Spleen (tissue), 11 donors: ENCODE measurements at regions not wholly inside any gene's neighbourhood (a gene's known extent, or its start where the extent isn't known, plus 50 kb on each side); places are given as distances from the start of the nearest gene placed in this dataset.
A peak's percentile ranks its signal among the peaks of the same experiment; 100 is the strongest.

Experiments
- DNase-seq: peaks from one replicate; pipeline ENCODE4 v3.0.0-alpha.2; 2020
- H3K27ac ChIP-seq, 8 donors: fragments of 200-600 bp; sonication (generic) in 7 of 8; 1 replicate in 4 of 8; 2 replicates in 4 of 8; pipeline versions ENCODE4 v1.5.0 to v1.8.0; 2016 to 2021; ENCODE audit warnings: inconsistent platforms in 4 of 8, mild to moderate bottlenecking in 4 of 8, moderate library complexity in 1 of 8
- H3K27me3 ChIP-seq, 7 donors: fragments of 200-600 bp; sonication (generic) in 6 of 7; replicated peaks in 1 of 7; 1 replicate in 4 of 7; 2 replicates in 3 of 7; pipeline versions ENCODE4 v1.5.0 to v1.8.0; 2016 to 2021; ENCODE audit warnings: inconsistent platforms in 3 of 7, mild to moderate bottlenecking in 1 of 7
- H3K36me3 ChIP-seq, 6 donors: fragments of 200-600 bp; sonication (generic) in 5 of 6; 1 replicate in 4 of 6; 2 replicates in 2 of 6; pipeline versions ENCODE4 v1.5.0 to v1.8.0; 2016 to 2021; ENCODE audit warnings: inconsistent platforms in 2 of 6
- H3K4me1 ChIP-seq, 6 donors: fragments of 200-600 bp; sonication (generic) in 5 of 6; 1 replicate in 3 of 6; 2 replicates in 3 of 6; pipeline versions ENCODE4 v1.5.0 to v1.8.0; 2016 to 2021; ENCODE audit warnings: inconsistent platforms in 3 of 6
- H3K4me3 ChIP-seq, 8 donors: fragments of 200-600 bp; sonication (generic) in 7 of 8; 1 replicate in 4 of 8; 2 replicates in 4 of 8; pipeline versions ENCODE4 v1.5.0 to v1.8.0; 2016 to 2021; ENCODE audit warnings: inconsistent platforms in 4 of 8, mild to moderate bottlenecking in 4 of 8, moderate library complexity in 2 of 8
- H3K9me3 ChIP-seq, 8 donors: fragments of 200-600 bp; sonication (generic) in 7 of 8; 1 replicate in 4 of 8; 2 replicates in 4 of 8; pipeline versions ENCODE4 v1.5.0 to v1.8.0; 2016 to 2021; ENCODE audit warnings: inconsistent platforms in 4 of 8
- POLR2A ChIP-seq, 3 donors: fragments of 450-650 bp; IDR thresholded peaks; one replicate each; pipeline ENCODE4 v1.5.1; 2017; ENCODE audit warnings: antibody characterized with exemption in 3 of 3, mild to moderate bottlenecking in 1 of 3
- POLR2AphosphoS5 ChIP-seq, 3 donors: sonication (generic); formaldehyde crosslinking; IDR thresholded peaks; one replicate each; pipeline ENCODE4 v1.5.1; 2017; ENCODE audit warnings: antibody characterized with exemption in 3 of 3
- WGBS, 5 donors: extraction: QIAGEN DNeasy Blood & Tissue Kit in 3 of 5; methylation state at CpG; one replicate each; pipeline versions ENCODE4 v1.1.5 to v1.1.7; 2013 to 2018; 5-methylcytosine and 5-hydroxymethylcytosine counted together
- intact Hi-C: fragments of 100-400 bp; cut with DNase I; formaldehyde crosslinking; loops from one replicate; pipeline ENCODE4 v1.15.0; 2023; ENCODE audit warnings: low total_unique reads
- TF ChIP-seq, protein P1 (sequence below), 11 experiments: fragments of 200-600 bp in 7 of 11; fragments of 450-650 bp in 4 of 11; sonication (generic) in 4 of 11; IDR thresholded peaks in 8 of 11; conservative IDR thresholded peaks in 3 of 11; 1 replicate in 7 of 11; 2 replicates in 4 of 11; pipeline versions ENCODE4 v1.4.0 to v1.8.0; 2016 to 2021; ENCODE audit warnings: antibody characterized with exemption in 11 of 11, inconsistent platforms in 4 of 11, mild to moderate bottlenecking in 1 of 11
- donor health status: healthy with polysubstance abuse.
- donor health status: DM: no; HTN: no; CAD: no; lungs with moderate emphysema.
- donor health status: DM: no; HTN: no; CAD: no.
- donor health status: Bipolar disorder and iron deficiency.
- donor health status: healthy.
- donor health status: DM: no; HTN: no; CAD: no.
- donor health status: DM: yes; HTN: yes; CAD: no.

DNA sequence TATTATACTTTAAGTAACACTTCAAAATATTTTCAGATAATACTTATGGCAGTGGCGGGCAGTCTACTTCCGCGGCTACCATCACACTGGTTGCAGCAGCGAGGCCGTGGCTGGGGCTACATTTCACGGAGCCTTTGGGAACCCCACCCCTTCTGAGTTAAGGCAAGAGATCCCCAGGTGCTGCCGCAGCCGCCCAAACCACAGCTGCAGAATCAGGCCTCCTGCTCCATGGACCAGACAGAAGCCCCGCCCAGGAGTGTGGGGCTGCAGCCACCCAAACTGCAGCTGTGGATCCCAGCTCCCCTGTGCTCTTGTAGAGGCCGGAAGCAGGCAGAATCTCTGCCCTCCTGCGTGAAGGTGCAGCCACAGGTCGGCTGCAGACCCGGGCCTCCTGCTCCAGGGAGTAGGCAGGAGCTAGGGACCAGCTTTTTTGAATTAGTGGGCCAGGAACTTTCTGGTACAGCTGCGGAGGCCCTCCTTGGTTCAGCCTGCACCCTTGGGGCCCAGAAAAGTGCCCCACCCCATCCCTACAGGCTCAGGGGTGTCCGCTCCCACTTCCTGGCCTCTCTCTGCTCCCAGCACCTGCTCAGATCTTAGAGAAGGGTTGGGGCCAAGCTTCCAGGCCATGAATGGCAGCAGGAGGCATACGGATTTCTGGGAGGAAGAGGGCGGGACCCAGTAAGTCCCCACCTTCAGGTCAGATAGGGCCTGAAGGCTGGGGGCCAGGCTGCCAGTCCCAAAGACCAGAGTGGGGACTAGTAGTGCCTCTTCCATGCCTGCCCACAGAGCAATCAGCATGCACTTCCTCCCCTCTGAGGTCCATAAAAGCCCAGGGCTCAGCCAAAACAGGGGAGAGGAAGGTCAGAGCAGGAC lies 1188.8 kb upstream of the CADM2 start:
- 80 to 88% (median 84%) methylated on average over 15 to 17 of the region's 17 CpGs for WGBS, 5 donors
- Histone ChIP-seq H3K4me1 (no peaks in the 10 kb centered on the region), H3K36me3 (no peaks in the 10 kb centered on the region), H3K4me3 (no peak overlapping the region), H3K9me3 (peaks cover 0 to 29% (median 11%) of the 10 kb centered on the region in 8 donors), H3K27ac (no peak overlapping the region), H3K27me3 (no peaks in the 10 kb centered on the region)
- intact Hi-C loops: no loop called here
- TF ChIP-seq POLR2AphosphoS5 (IDR thresholded peaks at IDR 0.05) (no peak), POLR2A (IDR thresholded peaks at IDR 0.05) (no peak)
- TF ChIP-seq, protein P1, sequence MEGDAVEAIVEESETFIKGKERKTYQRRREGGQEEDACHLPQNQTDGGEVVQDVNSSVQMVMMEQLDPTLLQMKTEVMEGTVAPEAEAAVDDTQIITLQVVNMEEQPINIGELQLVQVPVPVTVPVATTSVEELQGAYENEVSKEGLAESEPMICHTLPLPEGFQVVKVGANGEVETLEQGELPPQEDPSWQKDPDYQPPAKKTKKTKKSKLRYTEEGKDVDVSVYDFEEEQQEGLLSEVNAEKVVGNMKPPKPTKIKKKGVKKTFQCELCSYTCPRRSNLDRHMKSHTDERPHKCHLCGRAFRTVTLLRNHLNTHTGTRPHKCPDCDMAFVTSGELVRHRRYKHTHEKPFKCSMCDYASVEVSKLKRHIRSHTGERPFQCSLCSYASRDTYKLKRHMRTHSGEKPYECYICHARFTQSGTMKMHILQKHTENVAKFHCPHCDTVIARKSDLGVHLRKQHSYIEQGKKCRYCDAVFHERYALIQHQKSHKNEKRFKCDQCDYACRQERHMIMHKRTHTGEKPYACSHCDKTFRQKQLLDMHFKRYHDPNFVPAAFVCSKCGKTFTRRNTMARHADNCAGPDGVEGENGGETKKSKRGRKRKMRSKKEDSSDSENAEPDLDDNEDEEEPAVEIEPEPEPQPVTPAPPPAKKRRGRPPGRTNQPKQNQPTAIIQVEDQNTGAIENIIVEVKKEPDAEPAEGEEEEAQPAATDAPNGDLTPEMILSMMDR (IDR thresholded peaks at IDR 0.05 in 8 of 11, conservative IDR thresholded peaks at IDR 0.05 in 3 of 11): no peak
- DNase-seq: peak; percentile 57

DNA sequence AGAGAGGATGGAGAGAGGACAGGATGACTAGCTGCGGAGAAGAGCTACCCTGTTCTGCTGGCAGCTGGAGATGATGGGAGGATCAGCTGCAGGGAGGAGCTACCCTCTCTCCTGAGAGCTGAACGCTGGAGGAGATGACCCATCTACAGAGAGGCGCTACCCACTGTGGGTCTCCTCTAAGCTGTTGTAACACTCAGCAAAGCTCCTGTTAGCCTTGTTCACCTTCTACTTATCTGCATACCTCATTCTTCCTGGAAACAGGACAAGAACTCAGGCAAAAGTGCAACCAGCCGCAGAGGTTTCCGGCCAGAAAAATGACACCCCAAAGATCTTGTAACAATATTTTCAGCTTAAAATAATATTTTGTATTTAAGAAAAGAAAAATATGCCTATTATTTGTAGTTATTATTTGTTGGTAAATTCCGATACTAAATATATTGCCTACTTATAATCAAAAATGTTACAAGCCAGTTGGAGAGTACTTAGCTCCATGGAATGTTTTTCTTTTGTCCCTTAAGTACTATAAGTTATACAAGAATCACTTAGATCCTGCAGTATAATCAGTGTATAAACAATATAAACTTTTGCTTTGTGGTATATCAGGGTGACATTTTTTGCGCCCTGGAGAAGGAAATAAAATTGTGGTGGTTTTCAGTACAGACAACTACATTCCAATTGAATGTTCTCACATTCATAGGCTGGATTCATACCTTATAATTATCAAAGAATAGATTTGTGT lies 1188.0 kb upstream of the CADM2 start:
- H3K9me3 ChIP-seq: peaks cover 0 to 34% (median 11%) of the 10 kb centered on the region in 8 donors
- intact Hi-C loops: no loop called here
- 88 to 95% (median 93%) methylated on average over 7 of the region's 7 CpGs for WGBS, 5 donors
- no peak for DNase-seq
- H3K36me3 ChIP-seq: no peaks in the 10 kb centered on the region
- no peak overlapping the region for H3K4me3 ChIP-seq
- no peak overlapping the region for H3K27ac ChIP-seq
- no peaks in the 10 kb centered on the region for H3K27me3 ChIP-seq
- TF ChIP-seq, protein P1 (IDR thresholded peaks at IDR 0.05 in 8 of 11, conservative IDR thresholded peaks at IDR 0.05 in 3 of 11): no peak
- TF ChIP-seq POLR2AphosphoS5 (IDR thresholded peaks at IDR 0.05): no peak
- TF ChIP-seq POLR2A (IDR thresholded peaks at IDR 0.05): no peak
- H3K4me1 ChIP-seq: no peaks in the 10 kb centered on the region

DNA sequence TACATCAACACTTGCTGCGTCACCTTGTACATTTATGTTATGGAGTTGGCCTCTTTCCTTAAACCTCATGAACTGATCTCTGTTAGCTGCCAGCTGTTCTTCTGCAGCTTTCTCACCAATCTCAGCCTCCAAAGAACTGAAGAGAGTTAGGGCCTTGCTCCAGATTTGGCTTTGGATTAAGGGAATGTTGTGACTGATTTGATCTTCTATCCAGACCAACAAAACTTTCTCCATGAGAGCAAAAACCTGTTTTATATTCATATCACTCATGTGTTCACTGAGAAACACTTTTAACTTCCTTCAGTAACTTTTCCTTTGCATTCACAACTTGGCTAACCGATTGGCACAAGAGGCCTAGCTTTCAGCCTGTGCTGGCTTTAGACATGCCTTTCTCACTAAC lies 1156.0 kb upstream of the CADM2 start:
- Histone ChIP-seq H3K9me3 (peaks cover 0 to 5% (median 0%) of the 10 kb centered on the region in 8 donors), H3K4me1 (no peaks in the 10 kb centered on the region), H3K36me3 (no peaks in the 10 kb centered on the region), H3K27me3 (no peaks in the 10 kb centered on the region), H3K4me3 (no peak overlapping the region), H3K27ac (no peak overlapping the region)
- intact Hi-C loops: no loop called here
- DNase-seq: no peak
- no peak for TF ChIP-seq POLR2AphosphoS5 (IDR thresholded peaks at IDR 0.05)
- no peak for TF ChIP-seq POLR2A (IDR thresholded peaks at IDR 0.05)
- 78 to 93% (median 84%) methylated on average over 2 of the region's 2 CpGs for WGBS, 5 donors

DNA sequence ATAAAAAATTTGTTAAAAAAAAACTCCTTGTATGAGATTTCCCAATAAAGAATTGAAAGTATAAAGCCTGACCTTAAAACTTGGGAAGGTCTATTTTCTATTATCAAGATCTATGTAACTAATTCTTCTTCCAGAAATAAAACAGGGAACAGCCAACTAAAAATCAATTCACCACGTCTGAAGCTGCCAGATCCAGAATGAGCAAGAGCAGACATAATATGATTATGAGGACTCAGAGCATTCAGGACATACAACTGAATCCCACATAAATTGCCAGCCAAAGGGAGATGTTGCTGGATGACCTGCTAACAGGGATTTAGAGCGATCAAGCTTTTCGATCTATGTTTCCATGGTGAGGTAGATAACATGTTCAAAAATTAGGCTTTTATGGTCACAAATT lies 1151.3 kb upstream of the CADM2 start:
- Histone ChIP-seq H3K27me3 (no peaks in the 10 kb centered on the region), H3K4me1 (no peaks in the 10 kb centered on the region), H3K27ac (no peak overlapping the region), H3K36me3 (no peaks in the 10 kb centered on the region), H3K4me3 (no peak overlapping the region), H3K9me3 (peaks cover 0 to 36% (median 10%) of the 10 kb centered on the region in 8 donors)
- WGBS, 5 donors: 78 to 88% (median 82%) methylated on average over 3 of the region's 3 CpGs
- TF ChIP-seq POLR2AphosphoS5 (IDR thresholded peaks at IDR 0.05) (no peak), POLR2A (IDR thresholded peaks at IDR 0.05) (no peak)
- TF ChIP-seq, protein P1 (IDR thresholded peaks at IDR 0.05 in 8 of 11, conservative IDR thresholded peaks at IDR 0.05 in 3 of 11): no peak
- intact Hi-C loops: no loop called here
- DNase-seq: no peak
